ENCODE measurements at regions not wholly inside any gene's neighbourhood (a gene's known extent, or its start where the extent isn't known, plus 50 kb on each side); places are given as distances from the start of the nearest gene placed in this dataset.
"Not testable (repeated sequence)": the region's sequence is repeated elsewhere in the genome, so short reads cannot be mapped to it uniquely, and the experiment has no call there.

- TF ChIP-seq, protein P1, sequence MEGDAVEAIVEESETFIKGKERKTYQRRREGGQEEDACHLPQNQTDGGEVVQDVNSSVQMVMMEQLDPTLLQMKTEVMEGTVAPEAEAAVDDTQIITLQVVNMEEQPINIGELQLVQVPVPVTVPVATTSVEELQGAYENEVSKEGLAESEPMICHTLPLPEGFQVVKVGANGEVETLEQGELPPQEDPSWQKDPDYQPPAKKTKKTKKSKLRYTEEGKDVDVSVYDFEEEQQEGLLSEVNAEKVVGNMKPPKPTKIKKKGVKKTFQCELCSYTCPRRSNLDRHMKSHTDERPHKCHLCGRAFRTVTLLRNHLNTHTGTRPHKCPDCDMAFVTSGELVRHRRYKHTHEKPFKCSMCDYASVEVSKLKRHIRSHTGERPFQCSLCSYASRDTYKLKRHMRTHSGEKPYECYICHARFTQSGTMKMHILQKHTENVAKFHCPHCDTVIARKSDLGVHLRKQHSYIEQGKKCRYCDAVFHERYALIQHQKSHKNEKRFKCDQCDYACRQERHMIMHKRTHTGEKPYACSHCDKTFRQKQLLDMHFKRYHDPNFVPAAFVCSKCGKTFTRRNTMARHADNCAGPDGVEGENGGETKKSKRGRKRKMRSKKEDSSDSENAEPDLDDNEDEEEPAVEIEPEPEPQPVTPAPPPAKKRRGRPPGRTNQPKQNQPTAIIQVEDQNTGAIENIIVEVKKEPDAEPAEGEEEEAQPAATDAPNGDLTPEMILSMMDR (IDR thresholded peaks at IDR 0.05; ENCODE audit: low read depth, low read length), result no peak
- DNase-seq (ENCODE audit: extremely low read depth, low read depth), result no peak
Measured at GRCh38 chr12:113713156-113713555, 241.5 kb upstream of the LHX5 start.

- TF ChIP-seq, protein P1 (IDR thresholded peaks at IDR 0.05; ENCODE audit: low read depth, low read length), result no peak
- no peak for DNase-seq (ENCODE audit: extremely low read depth, low read depth)
Measured at GRCh38 chr12:113712481-113712880, 240.8 kb upstream of the LHX5 start.

DNA sequence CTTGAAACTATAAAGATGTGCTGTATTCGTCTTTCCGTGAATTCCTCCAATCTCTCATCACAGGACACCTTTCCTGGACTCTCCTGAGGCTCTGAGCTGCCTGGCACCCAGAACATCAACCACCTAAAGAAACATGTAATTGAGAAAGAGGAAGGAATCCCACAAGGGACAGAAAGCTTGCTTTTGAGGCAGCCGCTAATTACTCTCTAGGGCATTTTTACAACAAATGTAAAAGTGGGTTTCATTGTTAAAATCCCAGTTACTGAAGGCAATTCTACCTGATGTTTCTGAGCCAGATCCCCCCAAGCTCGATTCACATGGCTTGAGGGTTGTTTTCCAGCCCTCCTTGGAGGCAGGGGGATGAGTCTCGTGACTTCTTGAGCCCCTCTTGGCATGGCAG, 238.5 kb upstream of the LHX5 start:
- TF ChIP-seq, protein P1 (IDR thresholded peaks at IDR 0.05; ENCODE audit: low read depth, low read length), result no peak
- DNase-seq (ENCODE audit: extremely low read depth, low read depth), result no peak

DNA sequence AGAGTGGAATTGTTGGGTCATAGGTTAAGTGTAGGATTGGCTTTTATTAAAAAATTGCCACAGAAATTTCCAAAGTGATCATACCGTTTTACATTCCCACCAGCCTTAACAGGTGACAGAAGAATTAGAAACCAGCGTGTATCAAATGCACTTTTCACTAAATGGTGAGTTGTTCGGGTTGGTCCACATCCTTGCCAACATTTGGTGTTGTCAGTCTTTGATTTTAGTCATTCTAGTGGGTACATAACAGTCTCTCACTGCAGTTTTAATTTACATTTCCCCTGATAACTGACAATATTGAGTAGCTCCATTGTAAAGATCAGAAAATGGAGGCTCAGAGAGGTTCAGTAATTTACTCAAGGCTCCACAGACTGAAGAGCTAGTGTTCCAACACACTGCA, 237.8 kb upstream of the LHX5 start:
- no peak for DNase-seq (ENCODE audit: extremely low read depth, low read depth)
- TF ChIP-seq, protein P1 (IDR thresholded peaks at IDR 0.05; ENCODE audit: low read depth, low read length), result no peak

GRCh38 chr12:113702836-113703235, 231.2 kb upstream of the LHX5 start:
- DNase-seq (ENCODE audit: extremely low read depth, low read depth), result no peak
- TF ChIP-seq, protein P1 (IDR thresholded peaks at IDR 0.05; ENCODE audit: low read depth, low read length), result no peak

- TF ChIP-seq, protein P1 (IDR thresholded peaks at IDR 0.05; ENCODE audit: low read depth, low read length), result no peak
- DNase-seq (ENCODE audit: extremely low read depth, low read depth), result no peak
Measured at GRCh38 chr12:113702276-113702675, 230.6 kb upstream of the LHX5 start.

- TF ChIP-seq, protein P1 (IDR thresholded peaks at IDR 0.05; ENCODE audit: low read depth, low read length), result no peak
- peak; percentile 15 for DNase-seq (ENCODE audit: extremely low read depth, low read depth)
Measured at GRCh38 chr12:113700943-113701342, 229.3 kb upstream of the LHX5 start.

DNA sequence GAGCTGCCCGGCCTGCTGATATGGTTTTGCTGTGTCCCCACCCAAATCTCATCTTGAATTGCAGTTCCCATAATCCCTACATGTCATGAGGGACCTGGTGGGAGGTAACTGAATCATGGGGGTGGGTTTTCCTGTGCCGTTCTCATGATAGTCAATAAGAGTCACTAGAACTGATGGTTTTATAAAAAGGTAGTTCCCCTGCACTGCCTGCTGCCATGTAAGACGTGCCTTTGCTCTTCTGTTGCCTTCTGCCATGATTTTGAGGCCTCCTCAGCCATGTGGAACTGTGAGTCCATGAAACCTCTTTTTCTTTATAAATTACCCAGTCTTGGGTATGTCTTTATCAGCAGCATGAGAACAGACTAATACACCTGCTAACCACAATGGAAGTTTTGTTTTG, 228.3 kb upstream of the LHX5 start:
- DNase-seq (ENCODE audit: extremely low read depth, low read depth), result not testable (repeated sequence)

Measured in AG09319 (cell line).